HepG2 (cell line): ENCODE measurements at regions not wholly inside any gene's neighbourhood (a gene's known extent, or its start where the extent isn't known, plus 50 kb on each side); places are given as distances from the start of the nearest gene placed in this dataset.

Experiments used
- ATAC-seq: fragments of 200-7000 bp; cut with Tn5 transposase; 3 replicates; pipeline ENCODE4 v1.9.1; 2020; ENCODE audit warnings: mild to moderate bottlenecking, moderate library complexity
- BruUV-seq: library from RNA; stranded (reverse); fragments of 400-500 nt; replicated peaks from 2 replicates; lab custom pipeline; 2021; lab: Mats Ljungman, UMichigan
- CTCF ChIA-PET: fragments of 300-600 bp; formaldehyde crosslinking; extraction: SDS; loops from one replicate; lab custom pipeline; 2021; ENCODE audit warnings: low total read pairs, inconsistent platforms, low intra/inter-chr PET ratio; lab: Yijun Ruan, JAX
- POLR2A ChIA-PET: fragments of 350-600 bp; sonication (Branson Sonifier 250); formaldehyde crosslinking; loops from one replicate; lab custom pipeline; 2020; ENCODE audit warnings: antibody characterized with exemption, inconsistent platforms; lab: Yijun Ruan, JAX
- DNase-seq: peaks from one replicate; pipeline ENCODE4 v3.0.0-alpha.2; 2015; ENCODE audit warnings: low spot score
- FAIRE-seq: peaks from 3 replicates; lab custom pipeline; 2011; peaks lifted over from hg19 to GRCh38; lab: Jason Lieb, UNC
- H2AFZ ChIP-seq: one replicate; pipeline ENCODE4 v1.6.1; 2011; ENCODE audit warnings: low read length, inconsistent platforms
- H3K27ac ChIP-seq: fragments of 300-600 bp; 3 replicates; pipeline ENCODE4 v1.8.0; 2011; ENCODE audit warnings: mixed run types, mild to moderate bottlenecking, mixed read lengths, low read length, inconsistent platforms; ENCODE audit not compliant: insufficient read depth; ENCODE audit errors: extremely low read length
- H3K27me3 ChIP-seq, 2 experiments: fragments of 200-600 bp in 1 of 2; 2 replicates in 1 of 2; 3 replicates in 1 of 2; pipeline versions ENCODE4 v1.6.0 to v1.8.0; 2011; ENCODE audit warnings: low read length in 2 of 2, mild to moderate bottlenecking in 2 of 2, moderate library complexity in 2 of 2, inconsistent platforms in 1 of 2; ENCODE audit not compliant: insufficient read depth in 2 of 2, control insufficient read depth in 1 of 2
- H3K36me3 ChIP-seq, 2 experiments: fragments of 200-600 bp in 1 of 2; replicated peaks in 1 of 2; 2 replicates in 1 of 2; 3 replicates in 1 of 2; pipeline versions ENCODE4 v1.5.1 to v1.8.0; 2011; ENCODE audit warnings: low read length in 2 of 2, inconsistent platforms in 1 of 2; ENCODE audit not compliant: insufficient read depth in 2 of 2, control insufficient read depth in 1 of 2
- H3K4me1 ChIP-seq: 2 replicates; pipeline ENCODE4 v1.5.1; 2012; ENCODE audit warnings: low read length, inconsistent platforms; ENCODE audit not compliant: insufficient read depth
- H3K4me2 ChIP-seq: 2 replicates; pipeline ENCODE4 v1.6.0; 2011; ENCODE audit warnings: low read depth, low read length, inconsistent platforms
- H3K4me3 ChIP-seq, 3 experiments: fragments of 200-600 bp in 1 of 3; sonication (generic), shearing (Covaris generic) in 1 of 3; replicated peaks in 1 of 3; 2 replicates each; pipeline ENCODE4 v1.5.1; 2011 to 2016; ENCODE audit warnings: low read length in 3 of 3, inconsistent platforms in 2 of 3, low read depth in 2 of 3, mild to moderate bottlenecking in 2 of 3, control low read depth in 1 of 3, mixed read lengths in 1 of 3; ENCODE audit not compliant: insufficient read depth in 1 of 3
- H3K79me2 ChIP-seq: one replicate; pipeline ENCODE4 v1.6.1; 2011; ENCODE audit warnings: low read length, inconsistent platforms; ENCODE audit not compliant: insufficient read depth
- H3K9ac ChIP-seq: 2 replicates; pipeline ENCODE4 v1.6.0; 2011; ENCODE audit warnings: mild to moderate bottlenecking, low read depth, low read length, inconsistent platforms; ENCODE audit not compliant: insufficient read depth
- H3K9me3 ChIP-seq: 2 replicates; pipeline ENCODE4 v1.5.1; 2012; ENCODE audit warnings: mild to moderate bottlenecking, low read length
- H4K20me1 ChIP-seq: 2 replicates; pipeline ENCODE4 v1.6.0; 2011; ENCODE audit warnings: inconsistent platforms, mild to moderate bottlenecking, low read length, moderate library complexity; ENCODE audit not compliant: insufficient read depth
- ATF5 ChIP-seq: sonication (generic); formaldehyde crosslinking; IDR thresholded peaks from 2 replicates; pipeline ENCODE4 v1.4.0; 2020; ENCODE audit warnings: mild to moderate bottlenecking, low read depth, missing genetic modification reagents
- GZF1 ChIP-seq: sonication (generic); formaldehyde crosslinking; IDR thresholded peaks from 2 replicates; pipeline ENCODE4 v1.5.1; 2020; ENCODE audit warnings: mild to moderate bottlenecking, missing genetic modification reagents
- HNF4A ChIP-seq: sonication (generic); formaldehyde crosslinking; IDR thresholded peaks from 2 replicates; pipeline ENCODE4 v1.4.0; 2020; ENCODE audit warnings: missing genetic modification reagents
- NAIF1 ChIP-seq: sonication (generic); formaldehyde crosslinking; IDR thresholded peaks from 2 replicates; pipeline ENCODE4 v1.5.0; 2020; ENCODE audit warnings: mild to moderate bottlenecking, missing genetic modification reagents, borderline replicate concordance
- PRDM4 ChIP-seq: sonication (generic); formaldehyde crosslinking; IDR thresholded peaks from 2 replicates; pipeline ENCODE4 v1.9.0; 2021; ENCODE audit warnings: missing genetic modification reagents, borderline replicate concordance
- ZNF484 ChIP-seq: sonication (generic); formaldehyde crosslinking; IDR thresholded peaks from 2 replicates; pipeline ENCODE4 v1.5.1; 2020; ENCODE audit warnings: mild to moderate bottlenecking, low read depth, missing genetic modification reagents, borderline replicate concordance
- ZNF550 ChIP-seq: sonication (generic); formaldehyde crosslinking; IDR thresholded peaks from 2 replicates; pipeline ENCODE4 v1.4.0; 2020; ENCODE audit warnings: mild to moderate bottlenecking, missing genetic modification reagents, borderline replicate concordance
- ZNF570 ChIP-seq: sonication (generic); formaldehyde crosslinking; IDR thresholded peaks from 2 replicates; pipeline ENCODE4 v1.4.0; 2020; ENCODE audit warnings: mild to moderate bottlenecking, missing genetic modification reagents, borderline replicate concordance
- WGBS: methylation state at CpG from one replicate; pipeline ENCODE4 v1.1.6; 2017; ENCODE audit warnings: low lambda C conversion rate; 5-methylcytosine and 5-hydroxymethylcytosine counted together
- in situ Hi-C: cut with HindIII; loops from 2 replicates; pipeline ENCODE4 v1.10.0; 2017; ENCODE audit warnings: low pct_unique_long_range_greater_than_20kb; ENCODE audit not compliant: extremely low pct_ligation_motif_present
- intact Hi-C: fragments of 100-400 bp; cut with micrococcal nuclease; formaldehyde crosslinking; loops from one replicate; pipeline ENCODE4 v1.10.0; 2022; ENCODE audit not compliant: unreplicated experiment

- Histone ChIP-seq H3K36me3 (no peaks in the 10 kb centered on the region), H3K4me2 (no peak overlapping the region), H3K27ac (no peak overlapping the region), H3K4me3 (no peak overlapping the region), H3K9ac (no peak overlapping the region), H4K20me1 (no peaks in the 10 kb centered on the region), H2AFZ (no peak overlapping the region), H3K79me2 (no peaks in the 10 kb centered on the region), H3K27me3 (peaks cover 0 to 7% of the 10 kb centered on the region in 2 experiments; a peak in 1 of 5 replicates), H3K4me1 (no peaks in the 10 kb centered on the region), H3K9me3 (no peaks in the 10 kb centered on the region)
- no peak for FAIRE-seq
- ChIA-PET POLR2A (no interaction called here), CTCF (no interaction called here)
- 11% methylated on average over 6 of the region's 6 CpGs for whole genome bisulfite sequencing
- in situ Hi-C loops, result no loop called here
- ATAC-seq, result no peak
- BruUV-seq, result no TSS peak
- intact Hi-C loops, result no loop called here
- no peak for DNase-seq
- no peak for TF ChIP-seq HNF4A
- no peak for TF ChIP-seq GZF1 (CRISPR knock-in tag)
Observed at GRCh38 chr9:69965416-69966145, 78.1 kb upstream of the MAMDC2 start.

DNA sequence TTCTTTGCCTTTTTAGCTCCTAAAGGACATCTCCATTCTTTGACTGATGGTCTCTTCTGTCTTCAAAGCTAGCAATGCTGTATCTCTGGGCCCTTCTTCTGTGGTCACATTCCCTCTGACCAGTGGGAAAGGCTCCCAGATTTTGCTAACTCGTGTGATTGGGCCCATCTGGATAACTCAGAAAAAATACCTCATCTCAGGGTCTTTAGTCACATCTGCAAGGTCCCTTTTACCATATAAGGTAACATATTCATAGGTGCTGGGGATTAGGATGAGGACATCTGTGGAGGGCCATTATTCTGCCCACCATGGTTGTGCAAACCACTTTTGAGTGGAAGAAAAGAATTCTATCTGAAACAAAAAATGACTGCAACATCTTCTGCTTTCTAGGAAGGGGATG is 76.3 kb upstream of the MAMDC2 start:
- 0% methylated on average over 1 of the region's 1 CpG for WGBS
- in situ Hi-C loops, result no loop called here
- TF ChIP-seq ZNF550 (CRISPR knock-in tag), result no peak
- TF ChIP-seq ZNF484 (CRISPR knock-in tag), result no peak
- TF ChIP-seq ZNF570, result no peak
- no peak for TF ChIP-seq ATF5 (CRISPR knock-in tag)
- TF ChIP-seq NAIF1, result no peak
- TF ChIP-seq PRDM4, result no peak
- TF ChIP-seq, all 625 proteins: peak for 0
- ChIA-PET CTCF (no interaction called here), POLR2A (no interaction called here)
- no peak for FAIRE-seq
- H3K4me1 ChIP-seq, result no peaks in the 10 kb centered on the region
- H3K9me3 ChIP-seq, result no peaks in the 10 kb centered on the region
- no peak overlapping the region for H2AFZ ChIP-seq
- H3K27ac ChIP-seq, result no peak overlapping the region
- no peaks in the 10 kb centered on the region for H3K79me2 ChIP-seq
- no TSS peak for BruUV-seq
- ATAC-seq, result no peak
- no peak for DNase-seq
- H3K9ac ChIP-seq, result no peak overlapping the region
- no peak overlapping the region for H3K4me3 ChIP-seq
- no peaks in the 10 kb centered on the region for H4K20me1 ChIP-seq
- H3K27me3 ChIP-seq, result 0 out of 5 replicates have a peak, but pooled peaks cover 0 to 7% of the 10 kb centered on the region in 2 experiments
- H3K4me2 ChIP-seq, result no peak overlapping the region
- intact Hi-C loops, result no loop called here
- no peaks in the 10 kb centered on the region for H3K36me3 ChIP-seq
